BLaER1 (cell line): ENCODE measurements at regions not wholly inside any gene's neighbourhood (a gene's known extent, or its start where the extent isn't known, plus 50 kb on each side); places are given as distances from the start of the nearest gene placed in this dataset.

Experiments used
- H3K27ac ChIP-seq: shearing (Covaris generic); formaldehyde crosslinking; 2 replicates; pipeline ENCODE4 v1.8.1; 2022
- H3K27me3 ChIP-seq: shearing (Covaris generic); formaldehyde crosslinking; 2 replicates; pipeline ENCODE4 v1.8.1; 2022
- H3K36me3 ChIP-seq: shearing (Covaris generic); formaldehyde crosslinking; 2 replicates; pipeline ENCODE4 v1.8.1; 2022
- H3K4me1 ChIP-seq: shearing (Covaris generic); formaldehyde crosslinking; 2 replicates; pipeline ENCODE4 v1.8.1; 2022
- H3K4me2 ChIP-seq: shearing (Covaris generic); formaldehyde crosslinking; 2 replicates; pipeline ENCODE4 v1.8.1; 2022
- H3K4me3 ChIP-seq: shearing (Covaris generic); formaldehyde crosslinking; 2 replicates; pipeline ENCODE4 v1.8.1; 2022
- H3K9ac ChIP-seq: shearing (Covaris generic); formaldehyde crosslinking; 2 replicates; pipeline ENCODE4 v1.8.1; 2022
- H3K9me3 ChIP-seq: shearing (Covaris generic); formaldehyde crosslinking; 2 replicates; pipeline ENCODE4 v1.8.1; 2022
- H4K20me1 ChIP-seq: shearing (Covaris generic); formaldehyde crosslinking; 2 replicates; pipeline ENCODE4 v1.8.1; 2022
- Cebpa-rat ChIP-seq: shearing (Covaris generic); IDR thresholded peaks from 2 replicates; pipeline ENCODE4 v1.8.1; 2022

- Histone ChIP-seq H3K4me2 (no peak overlapping the region), H3K27ac (no peak overlapping the region), H3K27me3 (no peaks in the 10 kb centered on the region), H3K4me1 (no peaks in the 10 kb centered on the region), H4K20me1 (no peaks in the 10 kb centered on the region), H3K9ac (no peak overlapping the region), H3K4me3 (no peak overlapping the region), H3K9me3 (peaks cover 6% of the 10 kb centered on the region), H3K36me3 (no peaks in the 10 kb centered on the region)
- no peak for TF ChIP-seq Cebpa-rat
Measured at GRCh38 chrX:39514801-39515200, 583.0 kb downstream of the BCOR start.

- Histone ChIP-seq H3K9me3 (no peaks in the 10 kb centered on the region), H3K4me3 (no peak overlapping the region), H3K9ac (no peak overlapping the region), H4K20me1 (no peaks in the 10 kb centered on the region), H3K4me2 (no peak overlapping the region), H3K27me3 (no peaks in the 10 kb centered on the region), H3K27ac (no peak overlapping the region), H3K36me3 (no peaks in the 10 kb centered on the region), H3K4me1 (no peaks in the 10 kb centered on the region)
- no peak for TF ChIP-seq Cebpa-rat
Measured at GRCh38 chrX:39516427-39516841, 581.3 kb downstream of the BCOR start.

- Histone ChIP-seq H3K27me3 (no peaks in the 10 kb centered on the region), H3K9ac (no peak overlapping the region), H3K27ac (no peak overlapping the region), H3K4me1 (peaks cover 4% of the 10 kb centered on the region), H3K9me3 (no peaks in the 10 kb centered on the region), H4K20me1 (no peaks in the 10 kb centered on the region), H3K4me2 (no peak overlapping the region), H3K4me3 (no peak overlapping the region), H3K36me3 (no peaks in the 10 kb centered on the region)
- no peak for TF ChIP-seq Cebpa-rat
Measured at GRCh38 chrX:39518476-39519029, 579.2 kb downstream of the BCOR start.

- TF ChIP-seq Cebpa-rat: no peak
- H3K4me3 ChIP-seq: no peak overlapping the region
- no peaks in the 10 kb centered on the region for H3K36me3 ChIP-seq
- H3K27ac ChIP-seq: no peak overlapping the region
- peaks cover 4% of the 10 kb centered on the region for H3K4me1 ChIP-seq
- H3K9ac ChIP-seq: no peak overlapping the region
- no peak overlapping the region for H3K4me2 ChIP-seq
- H3K9me3 ChIP-seq: no peaks in the 10 kb centered on the region
- no peaks in the 10 kb centered on the region for H3K27me3 ChIP-seq
- no peaks in the 10 kb centered on the region for H4K20me1 ChIP-seq
Measured at GRCh38 chrX:39519030-39519488, 578.7 kb downstream of the BCOR start.

GRCh38 chrX:39519566-39520301, 578.0 kb downstream of the BCOR start:
- no peak for TF ChIP-seq Cebpa-rat
- H3K4me3 ChIP-seq: no peak overlapping the region
- H3K9ac ChIP-seq: no peak overlapping the region
- no peaks in the 10 kb centered on the region for H4K20me1 ChIP-seq
- no peak overlapping the region for H3K4me2 ChIP-seq
- no peak overlapping the region for H3K27ac ChIP-seq
- no peaks in the 10 kb centered on the region; the same call in 1 of the 2 replicates for H3K9me3 ChIP-seq
- no peaks in the 10 kb centered on the region for H3K36me3 ChIP-seq
- no peaks in the 10 kb centered on the region for H3K27me3 ChIP-seq
- H3K4me1 ChIP-seq: peaks cover 4% of the 10 kb centered on the region

GRCh38 chrX:39525758-39526157, 572.0 kb downstream of the BCOR start:
- H3K9ac ChIP-seq: no peak overlapping the region
- no peak for TF ChIP-seq Cebpa-rat
- no peak overlapping the region for H3K27ac ChIP-seq

GRCh38 chrX:39527025-39527424, 570.7 kb downstream of the BCOR start:
- Histone ChIP-seq H3K36me3 (no peaks in the 10 kb centered on the region), H3K9me3 (peaks cover 4% of the 10 kb centered on the region; the same call in 1 of the 2 replicates), H3K4me1 (no peaks in the 10 kb centered on the region; the same call in 1 of the 2 replicates), H3K9ac (no peak overlapping the region), H3K4me2 (no peak overlapping the region), H3K4me3 (no peak overlapping the region), H3K27me3 (no peaks in the 10 kb centered on the region), H4K20me1 (no peaks in the 10 kb centered on the region), H3K27ac (no peak overlapping the region)
- TF ChIP-seq Cebpa-rat: no peak

More at GRCh38 chrX:39525758-39526157, 572.0 kb downstream of the BCOR start:
- H4K20me1 ChIP-seq: no peaks in the 10 kb centered on the region
- peaks cover 4% of the 10 kb centered on the region for H3K4me1 ChIP-seq
- no peaks in the 10 kb centered on the region for H3K27me3 ChIP-seq
- H3K36me3 ChIP-seq: no peaks in the 10 kb centered on the region
- no peak overlapping the region for H3K4me2 ChIP-seq
- H3K9me3 ChIP-seq: no peaks in the 10 kb centered on the region; the same call in 1 of the 2 replicates
- H3K4me3 ChIP-seq: no peak overlapping the region

GRCh38 chrX:39528161-39528916, 569.4 kb downstream of the BCOR start:
- Histone ChIP-seq H3K36me3 (no peaks in the 10 kb centered on the region), H3K4me3 (no peak overlapping the region), H4K20me1 (no peaks in the 10 kb centered on the region), H3K9me3 (peaks cover 6% of the 10 kb centered on the region; the same call in 1 of the 2 replicates), H3K27ac (no peak overlapping the region), H3K4me2 (no peak overlapping the region), H3K27me3 (no peaks in the 10 kb centered on the region), H3K9ac (no peak overlapping the region), H3K4me1 (no peaks in the 10 kb centered on the region)
- no peak for TF ChIP-seq Cebpa-rat

- Histone ChIP-seq H3K9me3 (peaks cover 6% of the 10 kb centered on the region; the same call in 1 of the 2 replicates), H3K4me1 (no peaks in the 10 kb centered on the region), H3K27ac (no peak overlapping the region), H3K4me3 (no peak overlapping the region), H3K9ac (no peak overlapping the region), H3K4me2 (no peak overlapping the region), H3K27me3 (no peaks in the 10 kb centered on the region), H4K20me1 (no peaks in the 10 kb centered on the region), H3K36me3 (no peaks in the 10 kb centered on the region)
- TF ChIP-seq Cebpa-rat: no peak
Measured at GRCh38 chrX:39532761-39533160, 565.0 kb downstream of the BCOR start.

- Histone ChIP-seq H3K4me2 (no peak overlapping the region), H3K27me3 (no peaks in the 10 kb centered on the region), H4K20me1 (no peaks in the 10 kb centered on the region), H3K9ac (no peak overlapping the region), H3K9me3 (peaks cover 6% of the 10 kb centered on the region; the same call in 1 of the 2 replicates), H3K4me3 (no peak overlapping the region), H3K4me1 (peaks cover 8% of the 10 kb centered on the region), H3K27ac (no peak overlapping the region), H3K36me3 (no peaks in the 10 kb centered on the region)
- no peak for TF ChIP-seq Cebpa-rat
Measured at GRCh38 chrX:39534949-39535348, 562.8 kb downstream of the BCOR start.
